SU-DHL-6 (cell line): ENCODE measurements at regions not wholly inside any gene's neighbourhood (a gene's known extent, or its start where the extent isn't known, plus 50 kb on each side); places are given as distances from the start of the nearest gene placed in this dataset.

ENCODE experiments used
- CTCF ChIP-seq: fragments of 200-600 bp; sonication (generic); IDR thresholded peaks from one replicate; pipeline ENCODE4 v1.5.1; 2017; ENCODE audit warnings: antibody characterized with exemption, mild to moderate bottlenecking, low read length, moderate library complexity; ENCODE audit not compliant: insufficient read depth, poor library complexity, severe bottlenecking
- EZH2phosphoT487 ChIP-seq: fragments of 200-600 bp; sonication (generic), shearing (Covaris generic); conservative IDR thresholded peaks from 2 replicates; pipeline ENCODE4 v1.6.1; 2018; ENCODE audit warnings: mild to moderate bottlenecking, antibody characterized with exemption, low read length, moderate library complexity, mixed read lengths

DNA sequence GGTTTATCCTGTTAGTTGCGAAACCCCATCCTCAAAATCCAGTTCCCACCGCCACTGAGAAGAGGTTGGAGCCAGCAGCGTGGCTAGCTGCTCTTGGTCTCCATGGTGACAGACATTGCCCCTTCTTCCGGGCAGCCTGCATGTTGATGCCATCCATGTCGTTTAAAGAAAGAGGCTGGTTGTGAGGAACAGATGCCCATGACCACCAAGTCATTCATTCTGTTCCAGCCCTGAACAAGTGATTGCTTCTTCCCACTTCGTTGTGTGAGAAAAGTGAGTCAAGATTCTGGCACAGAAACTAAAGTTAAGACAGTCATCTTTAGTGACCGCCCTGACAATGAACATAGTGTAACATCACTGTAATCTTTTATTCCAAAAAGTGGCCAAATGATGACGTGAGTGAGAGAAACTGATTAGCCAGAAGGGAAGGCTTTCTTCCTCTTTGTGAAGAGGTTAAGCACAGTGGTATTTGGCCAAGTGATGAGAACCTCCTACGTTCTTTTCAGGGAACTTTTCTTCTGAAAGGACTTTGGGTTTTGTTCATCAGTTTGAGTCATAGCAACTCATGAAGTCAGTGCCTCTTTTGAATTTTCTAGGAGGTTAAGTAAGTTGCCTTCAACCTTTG, 272.5 kb downstream of the GALR1 start:
- TF ChIP-seq CTCF (no peak), EZH2phosphoT487 (no peak)
